GM13977 (cell line): ENCODE measurements at regions not wholly inside any gene's neighbourhood (a gene's known extent, or its start where the extent isn't known, plus 50 kb on each side); places are given as distances from the start of the nearest gene placed in this dataset.

ENCODE experiments used
- DNase-seq: peaks from one replicate; pipeline ENCODE4 v3.0.0; 2012; ENCODE audit warnings: low spot score
- in situ Hi-C: fragments of 300-500 bp; cut with MboI; formaldehyde crosslinking; loops from one replicate; pipeline ENCODE4 v1.12.0; 2022; ENCODE audit warnings: low sequenced_read_pairs, low pct_unique_long_range_greater_than_20kb, mixed read lengths, inconsistent platforms; ENCODE audit not compliant: unreplicated experiment
- TF ChIP-seq, protein P1 (sequence below): IDR thresholded peaks from 2 replicates; pipeline ENCODE4 v1.5.1; 2012; ENCODE audit warnings: mild to moderate bottlenecking, control low read depth; ENCODE audit not compliant: insufficient read depth; ENCODE audit errors: extremely low read depth, missing control alignments

- in situ Hi-C loops = loop anchor here (10.0 kb wide), 1 partner anchor 92 kb away; no protein-coding TSS in a partner anchor
- TF ChIP-seq, protein P1, sequence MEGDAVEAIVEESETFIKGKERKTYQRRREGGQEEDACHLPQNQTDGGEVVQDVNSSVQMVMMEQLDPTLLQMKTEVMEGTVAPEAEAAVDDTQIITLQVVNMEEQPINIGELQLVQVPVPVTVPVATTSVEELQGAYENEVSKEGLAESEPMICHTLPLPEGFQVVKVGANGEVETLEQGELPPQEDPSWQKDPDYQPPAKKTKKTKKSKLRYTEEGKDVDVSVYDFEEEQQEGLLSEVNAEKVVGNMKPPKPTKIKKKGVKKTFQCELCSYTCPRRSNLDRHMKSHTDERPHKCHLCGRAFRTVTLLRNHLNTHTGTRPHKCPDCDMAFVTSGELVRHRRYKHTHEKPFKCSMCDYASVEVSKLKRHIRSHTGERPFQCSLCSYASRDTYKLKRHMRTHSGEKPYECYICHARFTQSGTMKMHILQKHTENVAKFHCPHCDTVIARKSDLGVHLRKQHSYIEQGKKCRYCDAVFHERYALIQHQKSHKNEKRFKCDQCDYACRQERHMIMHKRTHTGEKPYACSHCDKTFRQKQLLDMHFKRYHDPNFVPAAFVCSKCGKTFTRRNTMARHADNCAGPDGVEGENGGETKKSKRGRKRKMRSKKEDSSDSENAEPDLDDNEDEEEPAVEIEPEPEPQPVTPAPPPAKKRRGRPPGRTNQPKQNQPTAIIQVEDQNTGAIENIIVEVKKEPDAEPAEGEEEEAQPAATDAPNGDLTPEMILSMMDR = peak; percentile 47
- DNase-seq = peak; percentile 28
Observed at GRCh38 chr2:212777020-212777491, 238.5 kb upstream of the ERBB4 start.

- in situ Hi-C loops = loop anchor here (10.0 kb wide), 1 partner anchor 89 kb away; no protein-coding TSS in a partner anchor
- DNase-seq = no peak
- TF ChIP-seq, protein P1 = no peak
Observed at GRCh38 chr2:212773808-212774339, 235.3 kb upstream of the ERBB4 start.

- no peak for DNase-seq
- in situ Hi-C loops = loop anchor here (10.0 kb wide), 1 partner anchor 85 kb away; no protein-coding TSS in a partner anchor
- TF ChIP-seq, protein P1 = no peak
Observed at GRCh38 chr2:212770240-212770639, 231.6 kb upstream of the ERBB4 start.

GRCh38 chr2:212766921-212767320 is 228.3 kb upstream of the ERBB4 start:
- TF ChIP-seq, protein P1 = no peak
- in situ Hi-C loops = no loop called here
- no peak for DNase-seq

DNA sequence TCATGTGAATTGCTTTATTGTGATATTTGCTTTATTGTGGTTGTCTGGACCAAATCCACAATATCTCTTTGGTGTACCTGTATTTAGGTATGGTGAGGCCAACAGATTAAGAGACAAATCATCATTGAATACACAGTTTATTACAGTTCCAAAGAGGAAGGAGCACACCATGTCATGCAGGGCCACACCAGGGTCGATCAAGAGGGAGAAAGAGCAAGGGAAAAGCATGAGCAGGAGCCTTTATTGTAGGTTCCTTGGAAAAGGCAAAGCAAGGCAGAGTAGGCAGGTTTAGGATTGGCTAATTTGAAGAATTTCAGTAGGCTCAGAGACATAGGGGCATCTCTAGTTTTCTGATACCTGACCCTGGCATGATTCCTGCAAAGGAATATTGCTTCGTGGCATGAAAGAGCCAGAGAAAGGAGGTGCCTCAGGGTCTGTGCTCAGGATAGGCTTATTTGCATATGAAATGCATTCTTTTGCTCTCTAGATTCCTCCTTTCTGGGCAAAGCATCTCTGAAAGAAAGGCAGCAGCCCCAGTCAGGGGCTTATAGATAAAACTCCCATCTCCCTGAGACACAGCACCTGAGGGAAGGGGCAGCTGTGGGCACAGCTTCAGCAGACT is 214.2 kb upstream of the ERBB4 start:
- DNase-seq = no peak
- in situ Hi-C loops = no loop called here
- TF ChIP-seq, protein P1 = no peak

- in situ Hi-C loops = no loop called here
- TF ChIP-seq, protein P1 = no peak
- no peak for DNase-seq
Observed at GRCh38 chr2:212745359-212745758, 206.8 kb upstream of the ERBB4 start.
